GM23338 (cell line): ENCODE measurements at regions not wholly inside any gene's neighbourhood (a gene's known extent, or its start where the extent isn't known, plus 50 kb on each side); places are given as distances from the start of the nearest gene placed in this dataset.

Experiments used
- ATAC-seq: fragments of 200-7000 bp; cut with Tn5 transposase; 3 replicates; pipeline ENCODE4 v1.9.1; 2020
- DNase-seq: peaks from one replicate; pipeline ENCODE4 v3.0.0-alpha.2; 2015; ENCODE audit warnings: low spot score
- H2AFZ ChIP-seq: fragments of 200-600 bp; sonication (generic); 2 replicates; pipeline ENCODE4 v1.8.0; 2016; ENCODE audit warnings: antibody characterized with exemption, mild to moderate bottlenecking, moderate library complexity
- H3F3A ChIP-seq: fragments of 200-600 bp; sonication (generic); replicated peaks from 2 replicates; pipeline ENCODE4 v1.8.0; 2017; ENCODE audit warnings: antibody characterized with exemption, mixed run types, low read depth
- H3K27ac ChIP-seq: fragments of 200-600 bp; sonication (generic); 2 replicates; pipeline ENCODE4 v1.6.1; 2016; ENCODE audit warnings: low read depth
- H3K27me3 ChIP-seq: fragments of 200-600 bp; sonication (generic); 2 replicates; pipeline ENCODE4 v1.8.0; 2016; ENCODE audit warnings: mild to moderate bottlenecking, mixed run types, moderate library complexity; ENCODE audit not compliant: insufficient read depth
- H3K36me3 ChIP-seq: fragments of 200-600 bp; sonication (generic); 2 replicates; pipeline ENCODE4 v1.8.0; 2016; ENCODE audit warnings: mild to moderate bottlenecking; ENCODE audit not compliant: insufficient read depth
- H3K4me1 ChIP-seq: fragments of 200-600 bp; sonication (generic); 2 replicates; pipeline ENCODE4 v1.8.0; 2016; ENCODE audit warnings: mild to moderate bottlenecking, moderate library complexity; ENCODE audit not compliant: insufficient read depth
- H3K4me2 ChIP-seq: fragments of 200-600 bp; sonication (generic); 2 replicates; pipeline ENCODE4 v1.7.1; 2017; ENCODE audit warnings: mixed run types
- H3K4me3 ChIP-seq: fragments of 200-600 bp; sonication (generic); 2 replicates; pipeline ENCODE4 v1.6.1; 2016; ENCODE audit warnings: mixed run types
- H3K79me2 ChIP-seq: fragments of 200-600 bp; sonication (generic); replicated peaks from 2 replicates; pipeline ENCODE4 v1.8.0; 2017; ENCODE audit warnings: mild to moderate bottlenecking; ENCODE audit not compliant: insufficient read depth
- H3K9me2 ChIP-seq: fragments of 200-600 bp; sonication (generic); 2 replicates; pipeline ENCODE4 v1.8.0; 2017; ENCODE audit not compliant: insufficient read depth
- H4K20me1 ChIP-seq: fragments of 200-600 bp; sonication (generic); replicated peaks from 2 replicates; pipeline ENCODE4 v1.8.0; 2017; ENCODE audit warnings: mild to moderate bottlenecking; ENCODE audit not compliant: insufficient read depth
- H3K27ac Mint-ChIP-seq: 2 replicates; pipeline ENCODE4 v1.8.0; 2020; ENCODE audit warnings: inconsistent platforms, mild to moderate bottlenecking, moderate library complexity, mixed read lengths
- H3K27me3 Mint-ChIP-seq: 3 replicates; pipeline ENCODE4 v1.8.0; 2022; ENCODE audit warnings: low read depth, mild to moderate bottlenecking, moderate library complexity, mixed read lengths, inconsistent platforms; ENCODE audit not compliant: insufficient read depth, poor library complexity
- H3K36me3 Mint-ChIP-seq: 3 replicates; pipeline ENCODE4 v1.8.0; 2021; ENCODE audit warnings: low read depth, mild to moderate bottlenecking, inconsistent platforms, moderate library complexity, mixed read lengths
- H3K4me1 Mint-ChIP-seq: 3 replicates; pipeline ENCODE4 v1.8.0; 2020; ENCODE audit warnings: mild to moderate bottlenecking, inconsistent platforms, mixed read lengths
- H3K4me3 Mint-ChIP-seq: 3 replicates; pipeline ENCODE4 v1.8.0; 2021; ENCODE audit warnings: moderate library complexity, mild to moderate bottlenecking, inconsistent platforms, mixed read lengths
- H3K9me3 Mint-ChIP-seq: 3 replicates; pipeline ENCODE4 v1.8.0; 2020; ENCODE audit warnings: moderate library complexity, mild to moderate bottlenecking, inconsistent platforms, mixed read lengths
- CREB1 ChIP-seq: fragments of 250-450 bp; sonication (Bioruptor Pico); IDR thresholded peaks from 2 replicates; pipeline ENCODE4 v1.5.0; 2020; ENCODE audit warnings: low read depth, mild to moderate bottlenecking, moderate library complexity
- ETS1 ChIP-seq: IDR thresholded peaks from 2 replicates; pipeline ENCODE4 v1.6.1; 2016; ENCODE audit warnings: antibody characterized with exemption
- EZH2 ChIP-seq: fragments of 200-600 bp; sonication (generic); IDR thresholded peaks from one replicate; pipeline ENCODE4 v1.8.0; 2017; ENCODE audit warnings: antibody characterized with exemption, mild to moderate bottlenecking, low read depth; ENCODE audit not compliant: unreplicated experiment
- EZH2phosphoT487 ChIP-seq: fragments of 200-600 bp; sonication (generic); IDR thresholded peaks from one replicate; pipeline ENCODE4 v1.8.1; 2018; ENCODE audit warnings: antibody characterized with exemption; ENCODE audit not compliant: unreplicated experiment
- JUNB ChIP-seq: IDR thresholded peaks from one replicate; pipeline ENCODE4 v1.6.1; 2016; ENCODE audit warnings: antibody characterized with exemption; ENCODE audit not compliant: unreplicated experiment
- NANOG ChIP-seq: IDR thresholded peaks from 2 replicates; pipeline ENCODE4 v1.6.1; 2016; ENCODE audit warnings: antibody characterized with exemption, borderline replicate concordance
- POLR2AphosphoS5 ChIP-seq: IDR thresholded peaks from 2 replicates; pipeline ENCODE4 v1.6.1; 2016; ENCODE audit warnings: antibody characterized with exemption, low read depth
- REST ChIP-seq: IDR thresholded peaks from one replicate; pipeline ENCODE4 v1.6.1; 2018; ENCODE audit warnings: antibody characterized with exemption; ENCODE audit not compliant: unreplicated experiment
- STAT1 ChIP-seq: IDR thresholded peaks from one replicate; pipeline ENCODE4 v1.6.1; 2016; ENCODE audit warnings: antibody characterized with exemption; ENCODE audit not compliant: unreplicated experiment
- ZNF114 ChIP-seq: fragments of 250-450 bp; sonication (Bioruptor Pico); IDR thresholded peaks from 2 replicates; pipeline ENCODE4 v1.5.0; 2020; ENCODE audit warnings: mild to moderate bottlenecking, moderate library complexity
- ZNF331 ChIP-seq: fragments of 250-450 bp; sonication (Bioruptor Pico); IDR thresholded peaks from 2 replicates; pipeline ENCODE4 v1.5.0; 2020; ENCODE audit warnings: low read depth, mild to moderate bottlenecking, moderate library complexity
- TF ChIP-seq, protein P1 (sequence below): fragments of 250-450 bp; sonication (Bioruptor Pico); IDR thresholded peaks from 2 replicates; pipeline ENCODE4 v1.5.0; 2020; ENCODE audit warnings: mild to moderate bottlenecking, moderate library complexity
- TF ChIP-seq, protein P2 (sequence below), 2 experiments: fragments of 200-600 bp in 1 of 2; sonication (generic) in 1 of 2; conservative IDR thresholded peaks; 2 replicates each; pipeline versions ENCODE4 v1.5.1 to v1.6.1; 2016 to 2017; ENCODE audit warnings: antibody characterized with exemption in 2 of 2, low read depth in 2 of 2, mild to moderate bottlenecking in 2 of 2, moderate library complexity in 1 of 2

DNA sequence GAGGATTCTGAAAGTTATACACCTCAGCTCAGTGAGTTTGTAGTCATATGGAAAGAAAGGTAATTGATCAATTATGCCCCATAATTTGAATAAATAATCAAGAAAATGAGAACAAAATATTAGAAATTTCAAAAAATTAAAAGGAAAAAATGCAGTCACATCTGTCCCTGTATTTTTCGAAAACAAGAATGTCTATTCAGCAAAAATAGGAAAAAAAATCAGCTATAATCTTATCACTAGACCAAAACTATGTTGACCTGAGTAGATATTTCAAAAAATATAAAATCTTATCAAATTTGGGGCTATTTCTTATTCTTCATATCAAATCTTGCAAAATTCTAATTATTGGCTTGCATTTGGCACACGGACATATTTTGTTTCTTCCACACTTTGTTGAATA lies 501.2 kb upstream of the CNTN3 start:
- Mint-ChIP-seq H3K36me3 (no peaks in the 10 kb centered on the region), H3K27me3 (no peaks in the 10 kb centered on the region), H3K9me3 (no peaks in the 10 kb centered on the region), H3K27ac (no peak overlapping the region), H3K4me1 (no peaks in the 10 kb centered on the region), H3K4me3 (no peak overlapping the region)
- Histone ChIP-seq H3K4me1 (no peaks in the 10 kb centered on the region), H3K27ac (no peak overlapping the region), H3K79me2 (no peaks in the 10 kb centered on the region), H4K20me1 (no peaks in the 10 kb centered on the region), H3K4me2 (no peak overlapping the region), H3K36me3 (no peaks in the 10 kb centered on the region), H3K4me3 (no peak overlapping the region), H3K27me3 (no peaks in the 10 kb centered on the region), H2AFZ (no peak overlapping the region), H3F3A (no peaks in the 10 kb centered on the region), H3K9me2 (peaks cover 16% of the 10 kb centered on the region)
- DNase-seq: no peak
- no peak for ATAC-seq
- TF ChIP-seq REST: no peak
- TF ChIP-seq ZNF331 (CRISPR knock-in tag): no peak
- TF ChIP-seq, protein P1, sequence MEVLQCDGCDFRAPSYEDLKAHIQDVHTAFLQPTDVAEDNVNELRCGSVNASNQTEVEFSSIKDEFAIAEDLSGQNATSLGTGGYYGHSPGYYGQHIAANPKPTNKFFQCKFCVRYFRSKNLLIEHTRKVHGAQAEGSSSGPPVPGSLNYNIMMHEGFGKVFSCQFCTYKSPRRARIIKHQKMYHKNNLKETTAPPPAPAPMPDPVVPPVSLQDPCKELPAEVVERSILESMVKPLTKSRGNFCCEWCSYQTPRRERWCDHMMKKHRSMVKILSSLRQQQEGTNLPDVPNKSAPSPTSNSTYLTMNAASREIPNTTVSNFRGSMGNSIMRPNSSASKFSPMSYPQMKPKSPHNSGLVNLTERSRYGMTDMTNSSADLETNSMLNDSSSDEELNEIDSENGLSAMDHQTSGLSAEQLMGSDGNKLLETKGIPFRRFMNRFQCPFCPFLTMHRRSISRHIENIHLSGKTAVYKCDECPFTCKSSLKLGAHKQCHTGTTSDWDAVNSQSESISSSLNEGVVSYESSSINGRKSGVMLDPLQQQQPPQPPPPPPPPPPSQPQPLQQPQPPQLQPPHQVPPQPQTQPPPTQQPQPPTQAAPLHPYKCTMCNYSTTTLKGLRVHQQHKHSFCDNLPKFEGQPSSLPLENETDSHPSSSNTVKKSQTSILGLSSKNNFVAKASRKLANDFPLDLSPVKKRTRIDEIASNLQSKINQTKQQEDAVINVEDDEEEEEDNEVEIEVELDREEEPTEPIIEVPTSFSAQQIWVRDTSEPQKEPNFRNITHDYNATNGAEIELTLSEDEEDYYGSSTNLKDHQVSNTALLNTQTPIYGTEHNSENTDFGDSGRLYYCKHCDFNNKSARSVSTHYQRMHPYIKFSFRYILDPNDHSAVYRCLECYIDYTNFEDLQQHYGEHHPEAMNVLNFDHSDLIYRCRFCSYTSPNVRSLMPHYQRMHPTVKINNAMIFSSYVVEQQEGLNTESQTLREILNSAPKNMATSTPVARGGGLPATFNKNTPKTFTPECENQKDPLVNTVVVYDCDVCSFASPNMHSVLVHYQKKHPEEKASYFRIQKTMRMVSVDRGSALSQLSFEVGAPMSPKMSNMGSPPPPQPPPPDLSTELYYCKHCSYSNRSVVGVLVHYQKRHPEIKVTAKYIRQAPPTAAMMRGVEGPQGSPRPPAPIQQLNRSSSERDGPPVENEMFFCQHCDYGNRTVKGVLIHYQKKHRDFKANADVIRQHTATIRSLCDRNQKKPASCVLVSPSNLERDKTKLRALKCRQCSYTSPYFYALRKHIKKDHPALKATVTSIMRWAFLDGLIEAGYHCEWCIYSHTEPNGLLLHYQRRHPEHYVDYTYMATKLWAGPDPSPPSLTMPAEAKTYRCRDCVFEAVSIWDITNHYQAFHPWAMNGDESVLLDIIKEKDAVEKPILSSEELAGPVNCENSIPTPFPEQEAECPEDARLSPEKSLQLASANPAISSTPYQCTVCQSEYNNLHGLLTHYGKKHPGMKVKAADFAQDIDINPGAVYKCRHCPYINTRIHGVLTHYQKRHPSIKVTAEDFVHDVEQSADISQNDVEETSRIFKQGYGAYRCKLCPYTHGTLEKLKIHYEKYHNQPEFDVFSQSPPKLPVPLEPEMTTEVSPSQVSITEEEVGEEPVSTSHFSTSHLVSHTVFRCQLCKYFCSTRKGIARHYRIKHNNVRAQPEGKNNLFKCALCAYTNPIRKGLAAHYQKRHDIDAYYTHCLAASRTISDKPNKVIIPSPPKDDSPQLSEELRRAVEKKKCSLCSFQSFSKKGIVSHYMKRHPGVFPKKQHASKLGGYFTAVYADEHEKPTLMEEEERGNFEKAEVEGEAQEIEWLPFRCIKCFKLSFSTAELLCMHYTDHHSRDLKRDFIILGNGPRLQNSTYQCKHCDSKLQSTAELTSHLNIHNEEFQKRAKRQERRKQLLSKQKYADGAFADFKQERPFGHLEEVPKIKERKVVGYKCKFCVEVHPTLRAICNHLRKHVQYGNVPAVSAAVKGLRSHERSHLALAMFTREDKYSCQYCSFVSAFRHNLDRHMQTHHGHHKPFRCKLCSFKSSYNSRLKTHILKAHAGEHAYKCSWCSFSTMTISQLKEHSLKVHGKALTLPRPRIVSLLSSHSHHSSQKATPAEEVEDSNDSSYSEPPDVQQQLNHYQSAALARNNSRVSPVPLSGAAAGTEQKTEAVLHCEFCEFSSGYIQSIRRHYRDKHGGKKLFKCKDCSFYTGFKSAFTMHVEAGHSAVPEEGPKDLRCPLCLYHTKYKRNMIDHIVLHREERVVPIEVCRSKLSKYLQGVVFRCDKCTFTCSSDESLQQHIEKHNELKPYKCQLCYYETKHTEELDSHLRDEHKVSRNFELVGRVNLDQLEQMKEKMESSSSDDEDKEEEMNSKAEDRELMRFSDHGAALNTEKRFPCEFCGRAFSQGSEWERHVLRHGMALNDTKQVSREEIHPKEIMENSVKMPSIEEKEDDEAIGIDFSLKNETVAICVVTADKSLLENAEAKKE (CRISPR knock-in tag): no peak
- TF ChIP-seq STAT1: no peak
- TF ChIP-seq POLR2AphosphoS5: no peak
- TF ChIP-seq EZH2phosphoT487: no peak
- TF ChIP-seq EZH2: no peak
- no peak for TF ChIP-seq NANOG
- no peak for TF ChIP-seq ETS1
- no peak for TF ChIP-seq CREB1
- TF ChIP-seq, protein P2, sequence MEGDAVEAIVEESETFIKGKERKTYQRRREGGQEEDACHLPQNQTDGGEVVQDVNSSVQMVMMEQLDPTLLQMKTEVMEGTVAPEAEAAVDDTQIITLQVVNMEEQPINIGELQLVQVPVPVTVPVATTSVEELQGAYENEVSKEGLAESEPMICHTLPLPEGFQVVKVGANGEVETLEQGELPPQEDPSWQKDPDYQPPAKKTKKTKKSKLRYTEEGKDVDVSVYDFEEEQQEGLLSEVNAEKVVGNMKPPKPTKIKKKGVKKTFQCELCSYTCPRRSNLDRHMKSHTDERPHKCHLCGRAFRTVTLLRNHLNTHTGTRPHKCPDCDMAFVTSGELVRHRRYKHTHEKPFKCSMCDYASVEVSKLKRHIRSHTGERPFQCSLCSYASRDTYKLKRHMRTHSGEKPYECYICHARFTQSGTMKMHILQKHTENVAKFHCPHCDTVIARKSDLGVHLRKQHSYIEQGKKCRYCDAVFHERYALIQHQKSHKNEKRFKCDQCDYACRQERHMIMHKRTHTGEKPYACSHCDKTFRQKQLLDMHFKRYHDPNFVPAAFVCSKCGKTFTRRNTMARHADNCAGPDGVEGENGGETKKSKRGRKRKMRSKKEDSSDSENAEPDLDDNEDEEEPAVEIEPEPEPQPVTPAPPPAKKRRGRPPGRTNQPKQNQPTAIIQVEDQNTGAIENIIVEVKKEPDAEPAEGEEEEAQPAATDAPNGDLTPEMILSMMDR (conservative IDR thresholded peaks at IDR 0.05; ENCODE audit: low read depth in 2 of 2): no peak
- no peak for TF ChIP-seq ZNF114 (CRISPR knock-in tag)
- TF ChIP-seq JUNB: no peak
